NCI-H1092 treated with DMSO at 0.1 percent for 48 hours (cell line): ENCODE measurements at regions not wholly inside any gene's neighbourhood (a gene's known extent, or its start where the extent isn't known, plus 50 kb on each side); places are given as distances from the start of the nearest gene placed in this dataset.
A peak's percentile ranks its signal among the peaks of the same experiment; 100 is the strongest.

Experiments used
- DNase-seq: peaks from one replicate; lab custom pipeline; 2025; lab: John Stamatoyannopoulos, UW

- DNase-seq = peak; percentile 46
Measured at GRCh38 chr2:205902041-205902899, 183.7 kb downstream of the INO80D start.

GRCh38 chr2:205901491-205901890, 184.5 kb downstream of the INO80D start:
- DNase-seq = no peak

- DNase-seq = no peak
Measured at GRCh38 chr2:205898744-205899143, 187.2 kb downstream of the INO80D start.

- DNase-seq = no peak
Measured at GRCh38 chr2:205895981-205896655, 189.9 kb downstream of the INO80D start.

GRCh38 chr2:205892665-205893259, 193.2 kb downstream of the INO80D start:
- no peak for DNase-seq

- DNase-seq = peak; percentile 88
Measured at GRCh38 chr2:205892251-205892655, 193.7 kb downstream of the INO80D start.

- DNase-seq = no peak
Measured at GRCh38 chr2:205889114-205889513, 196.9 kb downstream of the INO80D start.

GRCh38 chr2:205887637-205888036, 198.3 kb downstream of the INO80D start:
- DNase-seq = no peak

GRCh38 chr2:205885492-205886099, 200.4 kb downstream of the INO80D start:
- DNase-seq = no peak

- DNase-seq = peak; percentile 26
Measured at GRCh38 chr2:205883965-205884364, 201.7 kb downstream of the NRP2 start.

- no peak for DNase-seq
Measured at GRCh38 chr2:205882806-205883425, 200.6 kb downstream of the NRP2 start.

- DNase-seq = no peak
Measured at GRCh38 chr2:205880048-205880447, 197.7 kb downstream of the NRP2 start.

GRCh38 chr2:205878999-205879762, 196.9 kb downstream of the NRP2 start:
- peak; percentile 81 for DNase-seq

GRCh38 chr2:205877496-205877895, 195.2 kb downstream of the NRP2 start:
- DNase-seq = no peak

- no peak for DNase-seq
Measured at GRCh38 chr2:205876127-205876526, 193.8 kb downstream of the NRP2 start.

GRCh38 chr2:205872716-205873115, 190.4 kb downstream of the NRP2 start:
- no peak for DNase-seq

GRCh38 chr2:205869439-205869838, 187.1 kb downstream of the NRP2 start:
- DNase-seq = no peak

GRCh38 chr2:205868773-205869333, 186.6 kb downstream of the NRP2 start:
- no peak for DNase-seq

GRCh38 chr2:205868053-205868452, 185.8 kb downstream of the NRP2 start:
- no peak for DNase-seq

GRCh38 chr2:205867371-205867770, 185.1 kb downstream of the NRP2 start:
- no peak for DNase-seq

GRCh38 chr2:205865905-205866441, 183.7 kb downstream of the NRP2 start:
- peak; percentile 89 for DNase-seq
